ENCODE measurements at regions not wholly inside any gene's neighbourhood (a gene's known extent, or its start where the extent isn't known, plus 50 kb on each side); places are given as distances from the start of the nearest gene placed in this dataset.

DNA sequence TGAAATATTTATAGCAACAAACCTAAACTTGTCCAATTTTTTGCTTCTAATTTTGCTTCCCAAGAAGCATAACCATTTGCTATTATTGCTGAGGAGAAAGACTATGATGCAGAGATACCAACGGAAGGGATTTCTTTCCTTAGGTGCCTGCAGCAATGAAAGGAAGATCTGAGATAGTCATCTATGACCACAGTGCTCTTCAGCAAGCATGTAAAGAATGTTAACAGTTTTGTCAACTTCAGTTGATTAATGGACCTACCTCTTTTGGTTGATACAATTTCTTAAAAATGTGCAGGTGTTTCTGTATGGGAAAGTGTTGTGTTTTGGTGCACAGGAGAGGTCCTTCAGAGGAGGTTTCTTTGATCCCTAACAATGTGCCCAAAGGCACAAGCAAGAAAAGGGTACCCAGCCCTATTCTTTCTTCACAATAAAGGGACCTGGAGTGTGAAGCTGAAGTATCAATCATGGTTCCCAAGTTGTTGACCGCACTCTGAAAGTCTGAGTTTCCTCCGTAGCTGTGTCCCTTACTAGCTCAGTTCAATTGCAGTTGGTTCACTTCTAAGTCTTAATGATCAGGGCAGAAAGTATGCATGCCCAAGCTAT lies 307.7 kb upstream of the KCNH8 start:
- ChIA-PET CTCF (ENCODE audit: low intra/inter-chr PET ratio) (no interaction called here), POLR2A (no interaction called here)
- no TSS peak for BruUV-seq (replicated peaks)
- no peaks in the 10 kb centered on the region for H4K20me1 ChIP-seq (replicated peaks; ENCODE audit: control insufficient read depth, insufficient read depth, low read length)
- no peak overlapping the region for H3K9ac ChIP-seq (ENCODE audit: insufficient read depth in 1 of 2, low read depth in 2 of 2, low read length in 2 of 2)
- H3K9me3 ChIP-seq (replicated peaks; ENCODE audit: control insufficient read depth, insufficient read depth, low read depth, low read length) = no peaks in the 10 kb centered on the region; the same call in 1 of the 2 replicates
- no peaks in the 10 kb centered on the region for H3K79me2 ChIP-seq (ENCODE audit: control insufficient read depth, insufficient read depth, low read length)
- no peaks in the 10 kb centered on the region for H3K4me1 ChIP-seq (replicated peaks in 1 of 2; ENCODE audit: control insufficient read depth in 2 of 2, insufficient read depth in 2 of 2, low read length in 2 of 2)
- 0% methylated on average over 3 of the region's 3 CpGs for WGBS (ENCODE audit: insufficient coverage, low coverage, missing lambda C conversion rate)
- H2AFZ ChIP-seq (ENCODE audit: low read depth, low read length) = no peak overlapping the region
- H3K36me3 ChIP-seq (ENCODE audit: control insufficient read depth, insufficient read depth, low read length) = no peaks in the 10 kb centered on the region
- H3K9me1 ChIP-seq (ENCODE audit: control insufficient read depth, insufficient read depth, low read length) = no peaks in the 10 kb centered on the region
- TF ChIP-seq CBX8 (IDR thresholded peaks at IDR 0.05; ENCODE audit: borderline replicate concordance, extremely low read depth, low read depth, low read length, poor library complexity, severe bottlenecking) = no peak
- TF ChIP-seq HES1 (IDR thresholded peaks at IDR 0.05; ENCODE audit: low read depth) = no peak
- TF ChIP-seq ZNF407 (IDR thresholded peaks at IDR 0.05; ENCODE audit: low read depth) = no peak
- TF ChIP-seq TCF7 (IDR thresholded peaks at IDR 0.05; ENCODE audit: borderline replicate concordance) = no peak
- TF ChIP-seq ZNF785 (CRISPR knock-in tag; IDR thresholded peaks at IDR 0.05) = no peak
- TF ChIP-seq, protein P1, sequence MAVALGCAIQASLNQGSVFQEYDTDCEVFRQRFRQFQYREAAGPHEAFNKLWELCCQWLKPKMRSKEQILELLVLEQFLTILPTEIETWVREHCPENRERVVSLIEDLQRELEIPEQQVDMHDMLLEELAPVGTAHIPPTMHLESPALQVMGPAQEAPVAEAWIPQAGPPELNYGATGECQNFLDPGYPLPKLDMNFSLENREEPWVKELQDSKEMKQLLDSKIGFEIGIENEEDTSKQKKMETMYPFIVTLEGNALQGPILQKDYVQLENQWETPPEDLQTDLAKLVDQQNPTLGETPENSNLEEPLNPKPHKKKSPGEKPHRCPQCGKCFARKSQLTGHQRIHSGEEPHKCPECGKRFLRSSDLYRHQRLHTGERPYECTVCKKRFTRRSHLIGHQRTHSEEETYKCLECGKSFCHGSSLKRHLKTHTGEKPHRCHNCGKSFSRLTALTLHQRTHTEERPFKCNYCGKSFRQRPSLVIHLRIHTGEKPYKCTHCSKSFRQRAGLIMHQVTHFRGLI (CRISPR knock-in tag; IDR thresholded peaks at IDR 0.05) = no peak
- no peak for TF ChIP-seq CREB1 (IDR thresholded peaks at IDR 0.05)
- no peak for TF ChIP-seq CREB1 (CRISPR knock-in tag; IDR thresholded peaks at IDR 0.05)
- peak; percentile 10 for TF ChIP-seq POLR3G (IDR thresholded peaks at IDR 0.05; ENCODE audit: extremely low read depth, insufficient read length, insufficient replicate concordance)
- TF ChIP-seq RAD21 (CRISPR knock-in tag; conservative IDR thresholded peaks at IDR 0.05 in 1 of 2, IDR thresholded peaks at IDR 0.05 in 1 of 2) = no peak
- intact Hi-C loops (cut with micrococcal nuclease) = no loop called here
- H3K27ac ChIP-seq (ENCODE audit: extremely low read depth, low read depth, low read length) = no peak overlapping the region
- DNase-seq (ENCODE audit: extremely low read depth in 1 of 4, low spot score in 3 of 4) (no peak), FAIRE-seq (no peak), ATAC-seq (no peak)
- no peaks in the 10 kb centered on the region for H3K27me3 ChIP-seq (ENCODE audit: control insufficient read depth in 2 of 2, insufficient read depth in 2 of 2, low read length in 2 of 2)
- in situ Hi-C loops (cut with MboI) = no loop called here
- H3K4me3 ChIP-seq = no peak overlapping the region
- no peak overlapping the region for H3K4me2 ChIP-seq (ENCODE audit: insufficient read depth, low read length)

All from K562 (cell line).